HCT116 (cell line): ENCODE measurements at regions not wholly inside any gene's neighbourhood (a gene's known extent, or its start where the extent isn't known, plus 50 kb on each side); places are given as distances from the start of the nearest gene placed in this dataset.

Experiments
- ATAC-seq: fragments of 200-7000 bp; cut with Tn5 transposase; 2 replicates; pipeline ENCODE4 v1.9.1; 2020; ENCODE audit warnings: mild to moderate bottlenecking, moderate library complexity
- BruUV-seq: library from RNA; stranded (reverse); fragments of 400-500 nt; replicated peaks from 2 replicates; lab custom pipeline; 2021; lab: Mats Ljungman, UMichigan
- CTCF ChIA-PET: fragments of 300-600 bp; sonication (Branson Sonifier 250); formaldehyde crosslinking; loops from one replicate; lab custom pipeline; 2021; ENCODE audit warnings: antibody characterized with exemption; lab: Charles Lee
- POLR2A ChIA-PET: fragments of 300-600, 350-600 bp; sonication (Branson Sonifier 250); formaldehyde crosslinking; loops from one replicate; lab custom pipeline; 2021; ENCODE audit warnings: antibody characterized with exemption; lab: Charles Lee
- RAD21 ChIA-PET, 2 experiments: fragments of 300-600 bp; sonication (Branson Sonifier 250); formaldehyde crosslinking; loops; one replicate each; lab custom pipeline; 2023; ENCODE audit warnings: low total read pairs in 2 of 2; ENCODE audit not compliant: uncharacterized antibody in 2 of 2, unreplicated experiment in 2 of 2, low non-redundant PET in 1 of 2; lab: Charles Lee
- DNase-seq: peaks from one replicate; pipeline ENCODE4 v3.0.0-alpha.2; 2010; ENCODE audit warnings: low read depth, low spot score
- H2AFZ ChIP-seq: fragments of 200-600 bp; shearing (Covaris generic), sonication (generic); 2 replicates; pipeline ENCODE4 v1.6.1; 2017; ENCODE audit warnings: low read depth, mixed run types, mixed read lengths, antibody characterized with exemption, low read length; ENCODE audit not compliant: poor library complexity, severe bottlenecking
- H3K27ac ChIP-seq: 2 replicates; pipeline ENCODE4 v1.5.1; 2012; ENCODE audit warnings: low read depth, low read length
- H3K27me3 ChIP-seq: fragments of 200-600 bp; sonication (generic); 2 replicates; pipeline ENCODE4 v1.6.1; 2016; ENCODE audit warnings: mixed run types, low read length, mixed read lengths; ENCODE audit not compliant: insufficient read depth
- H3K36me3 ChIP-seq, 2 experiments: fragments of 200-500 bp in 1 of 2; fragments of 200-600 bp in 1 of 2; sonication (Bioruptor generic) in 1 of 2; sonication (generic) in 1 of 2; 2 replicates each; pipeline versions ENCODE4 v1.5.1 to v1.6.1; 2014 to 2016; ENCODE audit warnings: low read length in 2 of 2, inconsistent platforms in 1 of 2, mixed read lengths in 1 of 2, mixed run types in 1 of 2; ENCODE audit not compliant: insufficient read depth in 2 of 2, control insufficient read depth in 1 of 2
- H3K4me1 ChIP-seq, 2 experiments: fragments of 200-600 bp in 1 of 2; sonication (generic) in 1 of 2; 2 replicates each; pipeline versions ENCODE4 v1.5.1 to v1.6.1; 2012 to 2017; ENCODE audit warnings: low read length in 2 of 2, inconsistent platforms in 1 of 2, mild to moderate bottlenecking in 1 of 2, mixed read lengths in 1 of 2, mixed run types in 1 of 2, moderate library complexity in 1 of 2; ENCODE audit not compliant: insufficient read depth in 2 of 2, control insufficient read depth in 1 of 2
- H3K4me2 ChIP-seq: fragments of 200-600 bp; sonication (generic); 2 replicates; pipeline ENCODE4 v1.6.1; 2017; ENCODE audit warnings: mixed run types, low read length, mixed read lengths
- H3K4me3 ChIP-seq, 2 experiments: fragments of 200-600 bp in 1 of 2; sonication (generic) in 1 of 2; replicated peaks in 1 of 2; 2 replicates each; pipeline ENCODE4 v1.5.1; 2011 to 2016; ENCODE audit warnings: low read length in 2 of 2, control low read depth in 1 of 2, low read depth in 1 of 2, mild to moderate bottlenecking in 1 of 2, mixed read lengths in 1 of 2, mixed run types in 1 of 2
- H3K79me2 ChIP-seq: fragments of 200-600 bp; sonication (generic); 2 replicates; pipeline ENCODE4 v1.6.1; 2017; ENCODE audit warnings: mild to moderate bottlenecking, mixed run types, low read length, moderate library complexity, mixed read lengths; ENCODE audit not compliant: insufficient read depth
- H3K9ac ChIP-seq: fragments of 200-600 bp; sonication (generic); 2 replicates; pipeline ENCODE4 v1.6.1; 2016; ENCODE audit warnings: low read length, mixed read lengths
- H3K9me2 ChIP-seq: fragments of 200-600 bp; sonication (generic), shearing (Covaris generic); 2 replicates; pipeline ENCODE4 v1.6.1; 2017; ENCODE audit warnings: mixed run types, mild to moderate bottlenecking, moderate library complexity; ENCODE audit not compliant: insufficient read depth
- H3K9me3 ChIP-seq, 2 experiments: fragments of 200-500 bp in 1 of 2; fragments of 200-600 bp in 1 of 2; sonication (Bioruptor generic) in 1 of 2; sonication (generic) in 1 of 2; 2 replicates each; pipeline ENCODE4 v1.6.1; 2014 to 2017; ENCODE audit warnings: low read length in 2 of 2, mixed read lengths in 2 of 2, inconsistent platforms in 1 of 2, low read depth in 1 of 2, mild to moderate bottlenecking in 1 of 2, mixed run types in 1 of 2, moderate library complexity in 1 of 2; ENCODE audit not compliant: control insufficient read depth in 1 of 2, insufficient read depth in 1 of 2
- H4K20me1 ChIP-seq: fragments of 200-600 bp; sonication (generic), shearing (Covaris generic); 2 replicates; pipeline ENCODE4 v1.6.1; 2017; ENCODE audit warnings: mixed run types, mild to moderate bottlenecking, moderate library complexity; ENCODE audit not compliant: insufficient read depth
- ATF3 ChIP-seq: IDR thresholded peaks from 2 replicates; pipeline ENCODE4 v1.6.1; 2012
- CBX3 ChIP-seq: IDR thresholded peaks from 2 replicates; pipeline ENCODE4 v1.6.1; 2012; ENCODE audit warnings: low read depth
- CEBPB ChIP-seq: IDR thresholded peaks from 2 replicates; pipeline ENCODE4 v1.6.1; 2012; ENCODE audit warnings: low read depth
- CTCF ChIP-seq, 3 experiments: fragments of 200-600 bp in 1 of 3; sonication (generic) in 1 of 3; IDR thresholded peaks in 2 of 3; conservative IDR thresholded peaks in 1 of 3; 2 replicates each; pipeline ENCODE4 v1.5.1; 2012 to 2017; ENCODE audit warnings: low read depth in 2 of 3, low read length in 2 of 3, antibody characterized with exemption in 1 of 3, borderline replicate concordance in 1 of 3, control low read depth in 1 of 3, mild to moderate bottlenecking in 1 of 3, mixed read lengths in 1 of 3, mixed run types in 1 of 3, moderate library complexity in 1 of 3; ENCODE audit not compliant: insufficient read depth in 1 of 3
- EGR1 ChIP-seq: IDR thresholded peaks from 2 replicates; pipeline ENCODE4 v1.6.1; 2012; ENCODE audit warnings: low read depth
- ELF1 ChIP-seq: IDR thresholded peaks from 2 replicates; pipeline ENCODE4 v1.6.1; 2012; ENCODE audit warnings: low read depth, borderline replicate concordance
- EZH2 ChIP-seq: fragments of 200-600 bp; sonication (generic); IDR thresholded peaks from 2 replicates; pipeline ENCODE4 v1.6.1; 2017; ENCODE audit warnings: antibody characterized with exemption, mixed run types
- MAX ChIP-seq: IDR thresholded peaks from 2 replicates; pipeline ENCODE4 v1.6.1; 2012
- POLR2A ChIP-seq: IDR thresholded peaks from 2 replicates; pipeline ENCODE4 v1.7.0; 2011; ENCODE audit warnings: borderline replicate concordance; ENCODE audit not compliant: insufficient read depth, insufficient read length; ENCODE audit errors: extremely low read depth
- POLR2AphosphoS5 ChIP-seq: IDR thresholded peaks from 2 replicates; pipeline ENCODE4 v1.6.1; 2011; ENCODE audit warnings: mild to moderate bottlenecking, low read depth, low read length, moderate library complexity
- RAD21 ChIP-seq: IDR thresholded peaks from 2 replicates; pipeline ENCODE4 v1.6.1; 2012; ENCODE audit warnings: low read depth, mild to moderate bottlenecking
- REST ChIP-seq: IDR thresholded peaks from 2 replicates; pipeline ENCODE4 v1.6.1; 2012; ENCODE audit warnings: low read depth
- SIN3A ChIP-seq: IDR thresholded peaks from 2 replicates; pipeline ENCODE4 v1.6.1; 2012; ENCODE audit warnings: low read depth
- SP1 ChIP-seq: IDR thresholded peaks from 2 replicates; pipeline ENCODE4 v1.6.1; 2012; ENCODE audit warnings: low read depth
- TCF7L2 ChIP-seq: IDR thresholded peaks from 2 replicates; pipeline ENCODE4 v1.7.0; 2011; ENCODE audit warnings: borderline replicate concordance, inconsistent platforms; ENCODE audit not compliant: insufficient read depth, insufficient read length; ENCODE audit errors: extremely low read depth
- YY1 ChIP-seq: IDR thresholded peaks from 2 replicates; pipeline ENCODE4 v1.6.1; 2011; ENCODE audit warnings: low read length, low read depth, moderate library complexity, mild to moderate bottlenecking; ENCODE audit not compliant: insufficient replicate concordance; ENCODE audit errors: extremely low read depth
- ZBTB33 ChIP-seq: IDR thresholded peaks from 2 replicates; pipeline ENCODE4 v1.6.1; 2011; ENCODE audit warnings: mild to moderate bottlenecking, low read length, moderate library complexity; ENCODE audit not compliant: insufficient replicate concordance; ENCODE audit errors: extremely low read depth
- ZFX ChIP-seq: fragments of 450-650 bp; IDR thresholded peaks from 2 replicates; pipeline ENCODE4 v1.6.1; 2017
- ZNF274 ChIP-seq: fragments of 200-500 bp; sonication (Bioruptor generic); IDR thresholded peaks from 2 replicates; pipeline ENCODE4 v1.6.1; 2014; ENCODE audit warnings: mild to moderate bottlenecking, low read depth, low read length, inconsistent platforms
- intact Hi-C: fragments of 100-400 bp; cut with micrococcal nuclease; formaldehyde crosslinking; loops from 2 replicates; pipeline ENCODE4 v1.10.0; 2022

GRCh38 chr21:27062443-27062842, 95.6 kb upstream of the ADAMTS5 start:
- ATAC-seq (no peak), DNase-seq (no peak)
- Histone ChIP-seq H3K4me1 (no peaks in the 10 kb centered on the region), H3K9ac (no peak overlapping the region), H3K9me2 (no peaks in the 10 kb centered on the region), H3K27me3 (no peaks in the 10 kb centered on the region), H3K27ac (no peak overlapping the region), H3K9me3 (peaks cover 5 to 17% of the 10 kb centered on the region in 2 experiments; a peak in 2 of 4 replicates), H2AFZ (no peak overlapping the region), H4K20me1 (no peaks in the 10 kb centered on the region), H3K36me3 (no peaks in the 10 kb centered on the region), H3K79me2 (no peaks in the 10 kb centered on the region), H3K4me3 (no peak overlapping the region), H3K4me2 (no peak overlapping the region)
- BruUV-seq: no TSS peak
- POLR2A ChIA-PET: no interaction called here
- TF ChIP-seq RAD21 (no peak), EZH2 (no peak), ZNF274 (no peak), CTCF (IDR thresholded peaks at IDR 0.05 in 2 of 3, conservative IDR thresholded peaks at IDR 0.05 in 1 of 3; ENCODE audit: borderline replicate concordance in 1 of 3, insufficient read depth in 1 of 3, low read depth in 2 of 3, low read length in 2 of 3) (no peak), ATF3 (no peak), REST (no peak), POLR2AphosphoS5 (no peak), ELF1 (no peak), ZFX (no peak), ZBTB33 (no peak), POLR2A (no peak), CBX3 (no peak), SP1 (no peak), SIN3A (no peak), TCF7L2 (no peak), MAX (no peak), YY1 (no peak), EGR1 (no peak), CEBPB (no peak)
- CTCF ChIA-PET: no interaction called here
- intact Hi-C loops: no loop called here
- RAD21 ChIA-PET: no interaction called here
